Small intestine (tissue), 7 donors: ENCODE measurements at regions not wholly inside any gene's neighbourhood (a gene's known extent, or its start where the extent isn't known, plus 50 kb on each side); places are given as distances from the start of the nearest gene placed in this dataset.
"Not testable (repeated sequence)": the region's sequence is repeated elsewhere in the genome, so short reads cannot be mapped to it uniquely, and the experiment has no call there.

Experiments
- DNase-seq, 2 donors: peaks; one replicate each; pipeline versions ENCODE4 v3.0.0 to v3.0.0-alpha.2; 2013
- FAIRE-seq: peaks from 2 replicates; lab custom pipeline; 2012; peaks lifted over from hg19 to GRCh38; lab: Jason Lieb, UNC
- H3K27ac ChIP-seq, 3 donors: one replicate each; pipeline ENCODE4 v1.5.1; 2013; ENCODE audit warnings: low read length in 2 of 3, mild to moderate bottlenecking in 2 of 3, control low read depth in 1 of 3, inconsistent platforms in 1 of 3, low read depth in 1 of 3, moderate library complexity in 1 of 3
- H3K27me3 ChIP-seq, 3 donors: one replicate each; pipeline ENCODE4 v1.6.1; 2013; ENCODE audit warnings: low read length in 3 of 3, inconsistent platforms in 1 of 3; ENCODE audit not compliant: control insufficient read depth in 3 of 3, insufficient read depth in 3 of 3
- H3K36me3 ChIP-seq, 3 donors: one replicate each; pipeline ENCODE4 v1.6.1; 2013; ENCODE audit warnings: low read length in 3 of 3, inconsistent platforms in 1 of 3, low read depth in 1 of 3, mild to moderate bottlenecking in 1 of 3, moderate library complexity in 1 of 3; ENCODE audit not compliant: control insufficient read depth in 3 of 3, insufficient read depth in 2 of 3
- H3K4me1 ChIP-seq, 3 donors: one replicate each; pipeline ENCODE4 v1.6.1; 2013; ENCODE audit warnings: low read length in 2 of 3, inconsistent platforms in 1 of 3, low read depth in 1 of 3, mild to moderate bottlenecking in 1 of 3, moderate library complexity in 1 of 3; ENCODE audit not compliant: control insufficient read depth in 3 of 3, insufficient read depth in 2 of 3
- H3K4me3 ChIP-seq, 3 donors: one replicate each; pipeline ENCODE4 v1.5.1; 2013; ENCODE audit warnings: low read length in 3 of 3, control low read depth in 1 of 3, inconsistent platforms in 1 of 3, low read depth in 1 of 3, mild to moderate bottlenecking in 1 of 3, moderate library complexity in 1 of 3
- H3K9me3 ChIP-seq, 2 donors: one replicate each; pipeline ENCODE4 v1.6.1; 2013; ENCODE audit warnings: low read depth in 1 of 2, low read length in 1 of 2; ENCODE audit not compliant: control insufficient read depth in 2 of 2, insufficient read depth in 1 of 2
- WGBS, 3 donors: extraction: QIAGEN DNeasy Blood & Tissue Kit; methylation state at CpG; one replicate each; pipeline ENCODE4 v1.1.7; 2013; 5-methylcytosine and 5-hydroxymethylcytosine counted together
- donor health status: healthy with polysubstance abuse.
- donor health status: control.
- donor health status: control.
- donor health status: Bipolar disorder and iron deficiency.
- donor health status: healthy.

DNA sequence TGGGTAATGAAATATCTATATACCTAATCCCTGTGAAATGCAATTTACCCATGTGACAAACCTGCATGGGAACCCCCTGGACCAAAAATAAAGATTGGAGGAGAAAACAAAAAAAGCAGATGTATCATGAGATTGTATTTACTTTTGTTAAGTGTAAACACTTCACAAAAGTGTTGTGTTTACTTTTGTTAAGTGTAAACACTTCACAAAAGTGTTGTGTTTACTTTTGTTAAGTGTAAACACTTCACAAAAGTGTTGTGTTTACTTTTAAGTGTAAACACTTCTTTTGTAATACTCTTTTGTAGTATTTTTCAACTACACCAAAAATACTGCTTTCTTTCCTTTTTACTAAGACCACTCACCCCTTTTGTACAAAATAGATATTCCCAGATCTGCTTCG, 181.2 kb upstream of the SLITRK6 start:
- DNase-seq, H3K27me3 ChIP-seq, H3K4me1 ChIP-seq, H3K9me3 ChIP-seq, H3K36me3 ChIP-seq, H3K27ac ChIP-seq, H3K4me3 ChIP-seq, FAIRE-seq: not testable (repeated sequence)
- 89 to 96% (median 95%) methylated on average over 1 of the region's 1 CpG for WGBS, 3 donors

DNA sequence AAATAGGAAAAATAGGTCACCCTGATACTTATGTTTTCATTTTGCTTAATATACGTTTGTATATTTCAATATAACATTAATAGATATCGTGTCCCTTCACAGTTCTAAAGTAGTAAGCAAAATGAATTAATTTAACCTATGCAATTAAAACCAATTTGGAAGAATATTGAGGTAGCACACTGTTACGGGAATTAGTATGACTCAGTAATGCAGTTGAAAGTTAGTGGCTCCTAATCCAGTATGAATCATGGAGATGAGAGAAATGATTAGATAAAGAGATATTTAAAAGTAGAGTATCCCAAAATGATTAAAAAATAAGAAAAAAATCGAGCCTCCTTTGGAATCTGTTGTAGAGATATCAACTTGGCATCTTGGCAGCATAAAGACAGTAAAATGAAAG, 177.0 kb upstream of the SLITRK6 start:
- Histone ChIP-seq H3K4me3 (no peak overlapping the region), H3K9me3 (no peaks in the 10 kb centered on the region), H3K36me3 (no peaks in the 10 kb centered on the region), H3K27ac (no peak overlapping the region), H3K27me3 (no peaks in the 10 kb centered on the region), H3K4me1 (no peaks in the 10 kb centered on the region)
- 59 to 74% (median 67%) methylated on average over 4 of the region's 4 CpGs for WGBS, 3 donors
- FAIRE-seq: no peak
- no peak for DNase-seq

DNA sequence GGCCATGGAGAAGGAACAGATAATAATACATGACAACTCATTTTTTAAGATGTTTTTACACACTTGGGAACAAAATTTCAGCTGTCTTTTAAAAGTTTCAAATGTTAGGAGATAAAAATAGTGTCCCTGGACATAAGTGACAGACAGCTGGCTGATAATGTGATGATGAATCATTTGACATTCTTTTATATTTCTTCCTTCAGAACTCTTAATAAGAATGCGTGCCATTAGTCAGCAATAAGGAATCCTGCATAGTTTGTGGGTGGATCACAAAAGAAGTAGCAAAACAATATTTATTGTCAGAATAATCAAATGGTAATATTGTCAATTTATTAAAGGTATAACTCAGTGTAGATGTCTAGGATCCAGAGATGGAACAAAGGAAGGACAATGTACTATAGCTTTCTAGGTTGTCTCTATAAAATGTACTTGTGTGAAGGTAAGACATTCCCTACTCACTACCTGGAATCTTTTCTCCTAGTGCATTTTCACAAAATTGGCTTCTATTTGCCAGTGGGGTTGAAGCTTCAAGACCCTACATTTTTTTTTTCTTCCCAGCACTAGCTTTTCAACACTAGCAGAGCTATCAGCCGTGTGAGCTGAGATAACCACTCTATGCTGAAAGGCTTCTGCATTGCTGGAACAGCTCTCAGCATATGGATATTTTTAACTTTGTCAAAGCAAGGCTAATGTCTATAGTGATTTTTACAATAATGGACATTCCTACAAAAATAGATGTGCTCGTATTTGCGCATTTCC, 175.6 kb upstream of the SLITRK6 start:
- H3K9me3 ChIP-seq: no peaks in the 10 kb centered on the region
- H3K4me3 ChIP-seq: no peak overlapping the region
- WGBS, 3 donors: 79 to 85% (median 82%) methylated on average over 4 of the region's 4 CpGs
- no peaks in the 10 kb centered on the region for H3K36me3 ChIP-seq
- no peaks in the 10 kb centered on the region for H3K4me1 ChIP-seq
- DNase-seq (no peak), FAIRE-seq (no peak)
- no peak overlapping the region for H3K27ac ChIP-seq
- H3K27me3 ChIP-seq: no peaks in the 10 kb centered on the region

DNA sequence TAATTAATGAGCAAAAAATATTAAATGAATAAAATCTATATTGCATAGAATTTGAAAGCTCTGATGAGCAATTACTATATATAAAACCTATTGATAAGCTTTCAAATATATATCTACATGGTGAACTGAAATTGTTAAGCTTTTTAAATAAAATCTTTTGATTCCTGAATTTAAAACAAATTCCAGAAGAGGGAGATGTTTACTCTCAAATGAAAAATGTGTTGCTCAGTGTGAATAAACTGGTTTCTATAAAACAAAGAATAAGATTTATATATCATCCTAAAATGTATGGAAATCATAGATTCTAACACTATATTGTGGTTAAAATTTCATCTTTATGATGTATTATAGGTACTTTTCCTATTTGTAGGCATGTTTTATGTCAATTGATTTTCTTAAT, 171.5 kb upstream of the SLITRK6 start:
- peaks cover 0 to 8% of the 10 kb centered on the region in 2 donors for H3K9me3 ChIP-seq
- H3K4me1 ChIP-seq: no peaks in the 10 kb centered on the region
- FAIRE-seq: peak; percentile 89
- no peak overlapping the region for H3K4me3 ChIP-seq
- no peaks in the 10 kb centered on the region for H3K27me3 ChIP-seq
- no peak for DNase-seq
- H3K27ac ChIP-seq: no peak overlapping the region
- H3K36me3 ChIP-seq: no peaks in the 10 kb centered on the region

DNA sequence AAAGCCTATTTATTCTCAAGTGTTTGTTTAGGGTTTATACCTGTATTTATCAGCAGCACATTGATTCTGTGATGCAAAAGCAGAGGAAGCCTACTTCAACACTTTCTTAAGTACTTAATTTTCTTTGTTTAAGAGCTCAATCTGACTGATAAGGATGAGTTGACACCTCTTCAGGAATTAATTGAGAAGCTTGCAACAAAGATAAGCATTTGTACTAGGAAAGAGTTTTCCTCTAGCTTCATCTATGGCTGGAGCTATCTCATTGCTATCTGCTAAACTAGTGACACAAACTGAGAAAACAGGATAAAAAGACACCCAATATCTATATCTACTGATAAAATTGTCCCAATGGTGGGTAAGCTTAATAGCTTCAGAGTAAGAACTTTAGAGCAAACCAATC, 170.1 kb upstream of the SLITRK6 start:
- H3K9me3 ChIP-seq: peaks cover 0 to 8% of the 10 kb centered on the region in 2 donors
- DNase-seq: no peak
- H3K4me1 ChIP-seq: no peaks in the 10 kb centered on the region
- no peak overlapping the region for H3K4me3 ChIP-seq
- H3K27me3 ChIP-seq: no peaks in the 10 kb centered on the region
- H3K36me3 ChIP-seq: no peaks in the 10 kb centered on the region
- no peak overlapping the region for H3K27ac ChIP-seq
- no peak for FAIRE-seq

DNA sequence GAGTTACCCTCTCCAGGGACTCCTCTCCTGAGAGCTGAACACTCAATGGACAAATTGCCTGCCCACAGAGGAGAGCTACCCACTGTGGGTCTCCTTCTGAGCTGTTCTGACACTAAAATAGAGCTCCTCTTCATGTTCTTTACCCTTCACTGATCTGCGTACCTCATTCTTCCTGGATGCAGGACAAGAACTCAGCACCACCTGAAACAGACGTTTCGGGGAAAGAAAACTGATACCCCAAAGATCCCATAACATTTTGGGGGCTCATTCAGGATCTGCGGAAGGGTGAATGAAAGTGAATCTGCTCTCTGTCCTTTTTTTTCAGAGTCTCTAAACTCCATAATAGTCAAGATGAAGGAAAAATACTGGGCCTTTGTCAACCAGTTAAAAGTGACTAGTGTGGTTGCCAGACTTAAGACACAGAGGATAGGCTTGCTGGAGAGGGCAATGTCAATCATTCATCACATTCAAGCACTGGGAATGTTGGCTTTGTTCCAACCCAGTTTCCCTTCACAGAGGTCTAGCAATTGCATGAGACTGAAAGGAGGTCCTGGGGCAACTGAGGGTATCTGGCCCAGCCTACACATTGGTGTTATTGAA, 136.7 kb upstream of the SLITRK6 start:
- WGBS, 3 donors: 69 to 90% (median 76%) methylated on average over 4 of the region's 4 CpGs
- no peak for FAIRE-seq
- Histone ChIP-seq H3K4me1 (no peaks in the 10 kb centered on the region), H3K27me3 (no peaks in the 10 kb centered on the region), H3K4me3 (no peak overlapping the region), H3K27ac (no peak overlapping the region), H3K9me3 (peaks cover 3 to 39% of the 10 kb centered on the region in 2 donors), H3K36me3 (no peaks in the 10 kb centered on the region)
- no peak for DNase-seq

DNA sequence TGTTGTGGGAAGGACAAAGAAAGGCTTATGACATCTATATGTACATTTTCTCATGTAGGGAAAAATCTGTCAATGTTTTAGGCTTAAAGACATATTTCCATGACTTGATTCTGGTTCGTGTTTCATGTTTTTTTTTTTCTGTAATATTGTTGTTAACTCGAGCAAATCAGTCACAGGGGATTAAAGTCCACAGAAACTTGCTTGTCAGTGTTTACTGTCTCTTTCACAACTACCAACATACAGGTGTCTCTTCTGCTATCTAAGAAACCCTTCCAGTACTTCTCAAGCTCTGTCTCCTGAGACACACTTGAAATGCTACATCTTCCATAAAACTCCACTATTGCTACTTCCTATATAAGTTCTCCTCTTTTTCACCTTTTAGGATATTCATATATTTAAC, 130.9 kb upstream of the SLITRK6 start:
- H3K27ac ChIP-seq: no peak overlapping the region
- H3K4me1 ChIP-seq: no peaks in the 10 kb centered on the region
- H3K9me3 ChIP-seq: peaks cover 0 to under 1% of the 10 kb centered on the region in 2 donors
- DNase-seq (no peak), FAIRE-seq (no peak)
- H3K27me3 ChIP-seq: no peaks in the 10 kb centered on the region
- WGBS, 3 donors: 3 to 29% (median 4%) methylated on average over 2 of the region's 2 CpGs
- no peak overlapping the region for H3K4me3 ChIP-seq
- H3K36me3 ChIP-seq: no peaks in the 10 kb centered on the region

DNA sequence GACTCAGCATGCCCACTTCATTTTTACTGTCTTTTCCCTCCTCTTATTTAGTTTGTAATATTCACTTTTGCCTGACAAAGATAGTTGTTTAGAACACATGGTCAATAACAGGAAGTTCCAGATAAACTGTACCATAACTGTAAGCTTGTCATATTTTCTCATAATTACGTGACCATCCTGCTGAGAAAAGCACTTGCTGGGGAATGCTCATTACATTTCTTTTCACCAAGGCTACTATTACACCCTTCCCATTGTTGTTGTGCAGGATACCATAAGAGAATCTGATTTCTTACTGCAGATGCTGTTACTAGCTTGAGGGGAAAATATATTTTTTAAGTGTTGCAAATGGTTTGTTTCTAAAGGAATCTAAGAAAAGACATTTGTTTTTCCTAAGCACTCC, 111.7 kb upstream of the SLITRK6 start:
- no peak for DNase-seq
- Histone ChIP-seq H3K4me3 (no peak overlapping the region), H3K36me3 (no peaks in the 10 kb centered on the region), H3K4me1 (no peaks in the 10 kb centered on the region), H3K9me3 (no peaks in the 10 kb centered on the region), H3K27ac (no peak overlapping the region), H3K27me3 (no peaks in the 10 kb centered on the region)
- 59 to 83% (median 72%) methylated on average over 1 of the region's 1 CpG for WGBS, 3 donors
- no peak for FAIRE-seq

DNA sequence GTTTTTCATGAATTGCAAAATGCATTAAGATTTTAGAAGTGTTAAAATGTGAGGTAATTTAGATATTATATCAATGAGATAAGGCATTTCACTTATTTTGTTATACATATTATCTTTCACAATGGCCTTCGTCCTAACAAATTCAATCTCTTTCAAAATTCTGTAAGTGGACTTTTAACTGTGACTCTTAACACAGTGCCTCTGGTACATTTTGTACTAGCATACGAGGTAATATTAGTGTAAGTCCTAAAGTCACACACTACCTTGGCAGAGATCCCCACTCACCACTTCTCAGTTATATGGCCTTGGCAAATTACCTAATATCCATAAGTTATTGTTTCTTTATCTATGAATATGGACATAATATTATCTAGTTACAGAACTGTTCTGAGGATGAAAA, 101.3 kb upstream of the SLITRK6 start:
- DNase-seq (no peak), FAIRE-seq (no peak)
- Histone ChIP-seq H3K36me3 (no peaks in the 10 kb centered on the region), H3K9me3 (peaks cover 0 to 4% of the 10 kb centered on the region in 2 donors), H3K27ac (no peak overlapping the region), H3K4me3 (no peak overlapping the region), H3K4me1 (no peaks in the 10 kb centered on the region), H3K27me3 (no peaks in the 10 kb centered on the region)
- 43 to 73% (median 54%) methylated on average over 2 of the region's 2 CpGs for WGBS, 3 donors
